PC-3 (cell line): ENCODE measurements at regions not wholly inside any gene's neighbourhood (a gene's known extent, or its start where the extent isn't known, plus 50 kb on each side); places are given as distances from the start of the nearest gene placed in this dataset.

Source experiments
- ATAC-seq: fragments of 200-7000 bp; cut with Tn5 transposase; 2 replicates; pipeline ENCODE4 v1.9.1; 2020; ENCODE audit warnings: mild to moderate bottlenecking, moderate library complexity
- BruUV-seq: library from RNA; stranded (reverse); fragments of 400-500 nt; replicated peaks from 2 replicates; lab custom pipeline; 2021; lab: Mats Ljungman, UMichigan
- CTCF ChIA-PET: fragments of 300-600 bp; sonication (Branson Sonifier 250); formaldehyde crosslinking; loops from one replicate; lab custom pipeline; 2022; ENCODE audit warnings: antibody characterized with exemption; lab: Charles Lee
- POLR2A ChIA-PET: fragments of 300-600 bp; sonication (Branson Sonifier 250); formaldehyde crosslinking; loops from one replicate; lab custom pipeline; 2022; ENCODE audit warnings: antibody characterized with exemption; ENCODE audit not compliant: unreplicated experiment; lab: Charles Lee
- DNase-seq: peaks from one replicate; pipeline ENCODE4 v3.0.0-alpha.2; 2015
- H2AFZ ChIP-seq: fragments of 300-600 bp; sonication (generic); 2 replicates; pipeline ENCODE4 v1.6.0; 2016; ENCODE audit warnings: antibody characterized with exemption, low read length
- H3F3A ChIP-seq: fragments of 300-600 bp; sonication (generic); one replicate; pipeline ENCODE4 v1.6.0; 2017; ENCODE audit warnings: antibody characterized with exemption, low read length, control low read depth, mild to moderate bottlenecking; ENCODE audit not compliant: unreplicated experiment
- H3K27ac ChIP-seq: fragments of 300-600 bp; sonication (generic); 2 replicates; pipeline ENCODE4 v1.5.1; 2016; ENCODE audit warnings: mild to moderate bottlenecking, low read length
- H3K27me3 ChIP-seq: fragments of 300-600 bp; sonication (generic); 2 replicates; pipeline ENCODE4 v1.6.1; 2016; ENCODE audit warnings: low read length, mixed read lengths
- H3K36me3 ChIP-seq: fragments of 300-600 bp; sonication (generic); 2 replicates; pipeline ENCODE4 v1.6.1; 2016; ENCODE audit warnings: low read depth, mixed run types, low read length, mixed read lengths
- H3K4me1 ChIP-seq: fragments of 300-600 bp; sonication (generic); 2 replicates; pipeline ENCODE4 v1.5.1; 2016; ENCODE audit warnings: low read length; ENCODE audit not compliant: insufficient read depth
- H3K4me2 ChIP-seq: fragments of 300-600 bp; sonication (generic); 2 replicates; pipeline ENCODE4 v1.6.0; 2016; ENCODE audit warnings: low read length
- H3K4me3 ChIP-seq: fragments of 300-600 bp; sonication (generic); 2 replicates; pipeline ENCODE4 v1.5.1; 2016; ENCODE audit warnings: mild to moderate bottlenecking, low read length, mixed read lengths
- H3K79me2 ChIP-seq: fragments of 300-600 bp; sonication (generic); 2 replicates; pipeline ENCODE4 v1.6.1; 2017; ENCODE audit warnings: low read length, mixed read lengths
- H3K9ac ChIP-seq: fragments of 300-600 bp; sonication (generic); 2 replicates; pipeline ENCODE4 v1.6.0; 2016; ENCODE audit warnings: mild to moderate bottlenecking, low read length
- H3K9me2 ChIP-seq: fragments of 300-600 bp; sonication (generic); replicated peaks from 2 replicates; pipeline ENCODE4 v1.6.1; 2016; ENCODE audit warnings: mixed run types, low read length, mixed read lengths
- H3K9me3 ChIP-seq: fragments of 300-600 bp; sonication (generic); 2 replicates; pipeline ENCODE4 v1.6.1; 2016; ENCODE audit warnings: low read length, mixed read lengths
- H4K20me1 ChIP-seq: fragments of 300-600 bp; sonication (generic); 2 replicates; pipeline ENCODE4 v1.6.1; 2016; ENCODE audit warnings: low read length, mixed read lengths
- EZH2 ChIP-seq: fragments of 300-600 bp; sonication (generic); IDR thresholded peaks from one replicate; pipeline ENCODE4 v1.6.1; 2017; ENCODE audit warnings: antibody characterized with exemption, mild to moderate bottlenecking, low read length; ENCODE audit not compliant: unreplicated experiment
- EZH2phosphoT487 ChIP-seq: fragments of 300-600 bp; sonication (generic); IDR thresholded peaks from 2 replicates; pipeline ENCODE4 v1.6.1; 2018; ENCODE audit warnings: mild to moderate bottlenecking, antibody characterized with exemption, low read length, borderline replicate concordance
- intact Hi-C: fragments of 100-400 bp; cut with micrococcal nuclease; formaldehyde crosslinking; loops from 2 replicates; pipeline ENCODE4 v1.9.0; 2023
- TF ChIP-seq, protein P1 (sequence below): fragments of 300-600 bp; sonication (generic); conservative IDR thresholded peaks from 2 replicates; pipeline ENCODE4 v1.5.1; 2017; ENCODE audit warnings: antibody characterized with exemption, low read depth, mild to moderate bottlenecking, low read length

DNA sequence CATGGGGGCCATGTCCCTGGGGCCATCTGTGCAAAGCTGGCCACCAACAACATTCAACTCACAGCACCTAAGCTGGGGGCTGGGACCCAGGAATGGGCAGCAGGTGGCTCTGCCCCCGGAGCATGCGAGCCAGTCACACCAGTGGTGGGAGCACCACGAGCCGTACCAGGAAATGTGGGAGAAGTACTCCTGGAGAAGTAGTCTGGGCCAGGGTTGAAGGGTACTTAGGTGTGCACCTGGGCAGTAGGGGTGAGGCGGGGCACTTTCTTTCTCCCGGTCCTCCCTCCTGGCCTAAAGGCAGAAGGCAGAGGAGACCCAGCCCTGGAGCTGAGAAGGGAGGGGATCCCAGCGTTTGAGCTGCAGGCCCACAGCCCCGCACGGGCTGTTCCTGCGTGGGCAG is 94.2 kb downstream of the PLXNA1 start:
- ChIA-PET CTCF (no interaction called here), POLR2A (no interaction called here)
- Histone ChIP-seq H3K4me3 (no peak overlapping the region), H3F3A (no peaks in the 10 kb centered on the region), H3K4me1 (no peaks in the 10 kb centered on the region), H3K9me3 (no peaks in the 10 kb centered on the region), H3K36me3 (no peaks in the 10 kb centered on the region), H3K27ac (no peak overlapping the region), H3K4me2 (no peak overlapping the region), H4K20me1 (no peaks in the 10 kb centered on the region), H3K9me2 (no peaks in the 10 kb centered on the region), H3K27me3 (no peaks in the 10 kb centered on the region), H3K79me2 (no peaks in the 10 kb centered on the region), H3K9ac (no peak overlapping the region), H2AFZ (no peak overlapping the region)
- BruUV-seq, result no TSS peak
- TF ChIP-seq EZH2phosphoT487, result no peak
- no peak for TF ChIP-seq EZH2
- TF ChIP-seq, protein P1, sequence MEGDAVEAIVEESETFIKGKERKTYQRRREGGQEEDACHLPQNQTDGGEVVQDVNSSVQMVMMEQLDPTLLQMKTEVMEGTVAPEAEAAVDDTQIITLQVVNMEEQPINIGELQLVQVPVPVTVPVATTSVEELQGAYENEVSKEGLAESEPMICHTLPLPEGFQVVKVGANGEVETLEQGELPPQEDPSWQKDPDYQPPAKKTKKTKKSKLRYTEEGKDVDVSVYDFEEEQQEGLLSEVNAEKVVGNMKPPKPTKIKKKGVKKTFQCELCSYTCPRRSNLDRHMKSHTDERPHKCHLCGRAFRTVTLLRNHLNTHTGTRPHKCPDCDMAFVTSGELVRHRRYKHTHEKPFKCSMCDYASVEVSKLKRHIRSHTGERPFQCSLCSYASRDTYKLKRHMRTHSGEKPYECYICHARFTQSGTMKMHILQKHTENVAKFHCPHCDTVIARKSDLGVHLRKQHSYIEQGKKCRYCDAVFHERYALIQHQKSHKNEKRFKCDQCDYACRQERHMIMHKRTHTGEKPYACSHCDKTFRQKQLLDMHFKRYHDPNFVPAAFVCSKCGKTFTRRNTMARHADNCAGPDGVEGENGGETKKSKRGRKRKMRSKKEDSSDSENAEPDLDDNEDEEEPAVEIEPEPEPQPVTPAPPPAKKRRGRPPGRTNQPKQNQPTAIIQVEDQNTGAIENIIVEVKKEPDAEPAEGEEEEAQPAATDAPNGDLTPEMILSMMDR, result no peak
- intact Hi-C loops, result no loop called here
- ATAC-seq (no peak), DNase-seq (no peak)

DNA sequence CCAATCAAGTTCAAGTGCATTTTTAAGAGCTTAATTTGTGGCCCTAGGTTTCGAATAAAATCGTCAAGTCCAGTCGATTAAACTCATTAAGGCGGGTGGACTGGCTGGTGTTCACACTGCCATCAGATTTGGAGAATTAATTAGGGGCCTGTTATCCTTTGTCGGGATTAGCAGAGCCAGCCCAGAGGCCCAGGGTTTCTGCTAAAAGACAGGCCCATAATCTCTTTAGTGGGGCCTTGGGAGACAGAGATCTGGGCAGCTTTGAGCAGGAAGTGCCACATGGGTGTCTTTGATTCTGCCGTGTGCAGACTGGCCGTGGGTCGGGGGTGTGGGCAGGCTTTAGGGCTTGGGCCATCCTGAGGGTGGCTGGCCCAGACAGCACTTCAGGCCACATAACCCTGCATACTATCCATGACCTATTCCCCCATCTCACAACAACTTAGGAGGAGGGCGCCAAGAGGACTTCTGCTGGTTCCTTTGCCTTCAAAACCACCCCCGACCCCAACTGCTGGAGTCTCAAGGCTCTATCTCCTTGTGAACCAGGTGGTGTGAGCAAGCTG is 94.7 kb downstream of the PLXNA1 start:
- no TSS peak for BruUV-seq
- POLR2A ChIA-PET, result no interaction called here

DNA sequence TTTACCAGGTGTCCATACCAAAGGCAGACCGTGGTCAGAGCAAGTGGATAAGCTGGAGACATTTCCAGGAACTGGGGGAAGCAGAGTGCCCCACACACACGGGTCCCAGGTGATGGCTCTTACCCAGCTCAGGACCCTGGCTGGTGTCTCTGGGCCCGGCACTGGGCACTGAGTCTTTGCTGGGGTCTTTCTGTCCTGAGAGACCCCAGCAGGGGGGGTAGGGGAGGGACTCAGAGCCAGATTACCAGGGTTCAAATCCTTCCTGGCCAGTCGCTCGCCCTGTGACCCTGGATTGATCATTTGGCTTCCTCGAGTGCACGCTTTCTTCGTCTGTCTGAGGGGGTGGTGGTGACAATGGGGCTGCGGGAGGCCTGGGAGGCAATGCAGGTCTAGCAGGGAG is 95.7 kb downstream of the PLXNA1 start:
- H3K9me3 ChIP-seq, result no peaks in the 10 kb centered on the region
- no peaks in the 10 kb centered on the region for H3K27me3 ChIP-seq
- H3K79me2 ChIP-seq, result no peaks in the 10 kb centered on the region
- DNase-seq (no peak), ATAC-seq (no peak)
- H2AFZ ChIP-seq, result no peak overlapping the region
- no peaks in the 10 kb centered on the region for H3K36me3 ChIP-seq
- H3K9me2 ChIP-seq, result no peaks in the 10 kb centered on the region
- intact Hi-C loops, result no loop called here
- TF ChIP-seq EZH2phosphoT487, result no peak
- TF ChIP-seq EZH2, result no peak
- TF ChIP-seq, protein P1, result no peak
- no peak overlapping the region for H3K27ac ChIP-seq
- no peak overlapping the region for H3K4me2 ChIP-seq
- CTCF ChIA-PET, result no interaction called here
- H3K4me3 ChIP-seq, result no peak overlapping the region
- no peaks in the 10 kb centered on the region for H3F3A ChIP-seq
- no peaks in the 10 kb centered on the region for H3K4me1 ChIP-seq
- POLR2A ChIA-PET, result no interaction called here
- H4K20me1 ChIP-seq, result no peaks in the 10 kb centered on the region
- no TSS peak for BruUV-seq
- no peak overlapping the region for H3K9ac ChIP-seq

More for the DNA sequence above, 94.7 kb downstream of the PLXNA1 start:
- H4K20me1 ChIP-seq, result no peaks in the 10 kb centered on the region
- ATAC-seq (no peak), DNase-seq (no peak)
- no peaks in the 10 kb centered on the region for H3K9me3 ChIP-seq
- H3F3A ChIP-seq, result no peaks in the 10 kb centered on the region
- H3K36me3 ChIP-seq, result no peaks in the 10 kb centered on the region
- no peak overlapping the region for H3K27ac ChIP-seq
- intact Hi-C loops, result no loop called here
- H3K9me2 ChIP-seq, result no peaks in the 10 kb centered on the region
- no peaks in the 10 kb centered on the region for H3K79me2 ChIP-seq
- H3K4me2 ChIP-seq, result no peak overlapping the region
- H3K27me3 ChIP-seq, result no peaks in the 10 kb centered on the region
- no peaks in the 10 kb centered on the region for H3K4me1 ChIP-seq
- H3K4me3 ChIP-seq, result no peak overlapping the region
- no peak overlapping the region for H2AFZ ChIP-seq
- H3K9ac ChIP-seq, result no peak overlapping the region
- CTCF ChIA-PET, result no interaction called here
- TF ChIP-seq EZH2, result no peak
- TF ChIP-seq, protein P1, result no peak
- no peak for TF ChIP-seq EZH2phosphoT487
